HCT116 (cell line): ENCODE measurements at regions not wholly inside any gene's neighbourhood (a gene's known extent, or its start where the extent isn't known, plus 50 kb on each side); places are given as distances from the start of the nearest gene placed in this dataset.
"Not testable (repeated sequence)": the region's sequence is repeated elsewhere in the genome, so short reads cannot be mapped to it uniquely, and the experiment has no call there.

ENCODE experiments used
- ATAC-seq: fragments of 200-7000 bp; cut with Tn5 transposase; 2 replicates; pipeline ENCODE4 v1.9.1; 2020; ENCODE audit warnings: mild to moderate bottlenecking, moderate library complexity
- BruUV-seq: library from RNA; stranded (reverse); fragments of 400-500 nt; replicated peaks from 2 replicates; lab custom pipeline; 2021; lab: Mats Ljungman, UMichigan
- CTCF ChIA-PET: fragments of 300-600 bp; sonication (Branson Sonifier 250); formaldehyde crosslinking; loops from one replicate; lab custom pipeline; 2021; ENCODE audit warnings: antibody characterized with exemption; lab: Charles Lee
- POLR2A ChIA-PET: fragments of 300-600, 350-600 bp; sonication (Branson Sonifier 250); formaldehyde crosslinking; loops from one replicate; lab custom pipeline; 2021; ENCODE audit warnings: antibody characterized with exemption; lab: Charles Lee
- RAD21 ChIA-PET, 2 experiments: fragments of 300-600 bp; sonication (Branson Sonifier 250); formaldehyde crosslinking; loops; one replicate each; lab custom pipeline; 2023; ENCODE audit warnings: low total read pairs in 2 of 2; ENCODE audit not compliant: uncharacterized antibody in 2 of 2, unreplicated experiment in 2 of 2, low non-redundant PET in 1 of 2; lab: Charles Lee
- DNase-seq: peaks from one replicate; pipeline ENCODE4 v3.0.0-alpha.2; 2010; ENCODE audit warnings: low read depth, low spot score
- H2AFZ ChIP-seq: fragments of 200-600 bp; shearing (Covaris generic), sonication (generic); 2 replicates; pipeline ENCODE4 v1.6.1; 2017; ENCODE audit warnings: low read depth, mixed run types, mixed read lengths, antibody characterized with exemption, low read length; ENCODE audit not compliant: poor library complexity, severe bottlenecking
- H3K27ac ChIP-seq: 2 replicates; pipeline ENCODE4 v1.5.1; 2012; ENCODE audit warnings: low read depth, low read length
- H3K27me3 ChIP-seq: fragments of 200-600 bp; sonication (generic); 2 replicates; pipeline ENCODE4 v1.6.1; 2016; ENCODE audit warnings: mixed run types, low read length, mixed read lengths; ENCODE audit not compliant: insufficient read depth
- H3K36me3 ChIP-seq, 2 experiments: fragments of 200-500 bp in 1 of 2; fragments of 200-600 bp in 1 of 2; sonication (Bioruptor generic) in 1 of 2; sonication (generic) in 1 of 2; 2 replicates each; pipeline versions ENCODE4 v1.5.1 to v1.6.1; 2014 to 2016; ENCODE audit warnings: low read length in 2 of 2, inconsistent platforms in 1 of 2, mixed read lengths in 1 of 2, mixed run types in 1 of 2; ENCODE audit not compliant: insufficient read depth in 2 of 2, control insufficient read depth in 1 of 2
- H3K4me1 ChIP-seq, 2 experiments: fragments of 200-600 bp in 1 of 2; sonication (generic) in 1 of 2; 2 replicates each; pipeline versions ENCODE4 v1.5.1 to v1.6.1; 2012 to 2017; ENCODE audit warnings: low read length in 2 of 2, inconsistent platforms in 1 of 2, mild to moderate bottlenecking in 1 of 2, mixed read lengths in 1 of 2, mixed run types in 1 of 2, moderate library complexity in 1 of 2; ENCODE audit not compliant: insufficient read depth in 2 of 2, control insufficient read depth in 1 of 2
- H3K4me2 ChIP-seq: fragments of 200-600 bp; sonication (generic); 2 replicates; pipeline ENCODE4 v1.6.1; 2017; ENCODE audit warnings: mixed run types, low read length, mixed read lengths
- H3K4me3 ChIP-seq, 2 experiments: fragments of 200-600 bp in 1 of 2; sonication (generic) in 1 of 2; replicated peaks in 1 of 2; 2 replicates each; pipeline ENCODE4 v1.5.1; 2011 to 2016; ENCODE audit warnings: low read length in 2 of 2, control low read depth in 1 of 2, low read depth in 1 of 2, mild to moderate bottlenecking in 1 of 2, mixed read lengths in 1 of 2, mixed run types in 1 of 2
- H3K79me2 ChIP-seq: fragments of 200-600 bp; sonication (generic); 2 replicates; pipeline ENCODE4 v1.6.1; 2017; ENCODE audit warnings: mild to moderate bottlenecking, mixed run types, low read length, moderate library complexity, mixed read lengths; ENCODE audit not compliant: insufficient read depth
- H3K9ac ChIP-seq: fragments of 200-600 bp; sonication (generic); 2 replicates; pipeline ENCODE4 v1.6.1; 2016; ENCODE audit warnings: low read length, mixed read lengths
- H3K9me2 ChIP-seq: fragments of 200-600 bp; sonication (generic), shearing (Covaris generic); 2 replicates; pipeline ENCODE4 v1.6.1; 2017; ENCODE audit warnings: mixed run types, mild to moderate bottlenecking, moderate library complexity; ENCODE audit not compliant: insufficient read depth
- H3K9me3 ChIP-seq, 2 experiments: fragments of 200-500 bp in 1 of 2; fragments of 200-600 bp in 1 of 2; sonication (Bioruptor generic) in 1 of 2; sonication (generic) in 1 of 2; 2 replicates each; pipeline ENCODE4 v1.6.1; 2014 to 2017; ENCODE audit warnings: low read length in 2 of 2, mixed read lengths in 2 of 2, inconsistent platforms in 1 of 2, low read depth in 1 of 2, mild to moderate bottlenecking in 1 of 2, mixed run types in 1 of 2, moderate library complexity in 1 of 2; ENCODE audit not compliant: control insufficient read depth in 1 of 2, insufficient read depth in 1 of 2
- H4K20me1 ChIP-seq: fragments of 200-600 bp; sonication (generic), shearing (Covaris generic); 2 replicates; pipeline ENCODE4 v1.6.1; 2017; ENCODE audit warnings: mixed run types, mild to moderate bottlenecking, moderate library complexity; ENCODE audit not compliant: insufficient read depth
- EGR1 ChIP-seq: IDR thresholded peaks from 2 replicates; pipeline ENCODE4 v1.6.1; 2012; ENCODE audit warnings: low read depth
- ZNF274 ChIP-seq: fragments of 200-500 bp; sonication (Bioruptor generic); IDR thresholded peaks from 2 replicates; pipeline ENCODE4 v1.6.1; 2014; ENCODE audit warnings: mild to moderate bottlenecking, low read depth, low read length, inconsistent platforms
- intact Hi-C: fragments of 100-400 bp; cut with micrococcal nuclease; formaldehyde crosslinking; loops from 2 replicates; pipeline ENCODE4 v1.10.0; 2022

DNA sequence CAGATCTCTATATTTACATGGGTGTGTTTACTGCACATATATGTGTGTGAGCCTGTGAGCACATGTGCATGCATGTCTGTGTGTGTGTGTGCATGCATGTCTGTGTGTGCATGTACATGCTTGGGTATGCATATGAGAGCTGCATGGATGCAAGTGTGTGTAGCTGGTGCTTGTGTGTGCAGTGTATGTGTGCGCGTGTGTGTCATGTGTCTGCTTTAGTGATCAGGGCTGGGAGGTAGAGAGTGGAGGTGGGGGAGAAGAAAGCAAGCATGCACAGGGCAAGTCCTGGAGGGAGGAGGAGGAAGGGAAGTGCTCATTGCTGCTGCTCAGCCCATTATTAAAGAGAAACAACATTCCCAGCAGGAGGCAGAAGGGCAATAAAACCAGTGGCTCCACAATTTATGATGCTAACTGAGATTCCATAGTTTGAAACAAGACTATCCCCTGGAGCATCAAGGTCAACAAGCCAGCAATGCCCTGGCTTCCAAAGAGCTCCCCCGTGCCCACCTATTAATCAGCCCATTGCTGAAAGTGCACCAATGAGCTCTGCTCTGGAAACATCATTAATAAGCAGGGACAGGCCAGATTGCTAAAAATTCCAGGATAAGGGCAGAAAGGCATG is 414.0 kb downstream of the MAFB start:
- Histone ChIP-seq H3K36me3 (no peaks in the 10 kb centered on the region), H3K9me2 (no peaks in the 10 kb centered on the region), H3K27me3 (no peaks in the 10 kb centered on the region), H3K4me3 (no peak overlapping the region), H3K4me2 (no peak overlapping the region), H4K20me1 (no peaks in the 10 kb centered on the region), H3K79me2 (no peaks in the 10 kb centered on the region), H2AFZ (no peak overlapping the region), H3K9me3 (no peaks in the 10 kb centered on the region), H3K9ac (no peak overlapping the region), H3K27ac (no peak overlapping the region), H3K4me1 (no peaks in the 10 kb centered on the region)
- intact Hi-C loops = no loop called here
- ChIA-PET POLR2A (no interaction called here), RAD21 (no interaction called here), CTCF (no interaction called here)
- DNase-seq (no peak), ATAC-seq (no peak)
- no TSS peak for BruUV-seq
- no peak for TF ChIP-seq ZNF274
- TF ChIP-seq EGR1 = no peak

GRCh38 chr20:40269274-40269673 is 419.8 kb downstream of the MAFB start:
- H3K27ac ChIP-seq, H3K9me3 ChIP-seq, H3K79me2 ChIP-seq, H3K4me1 ChIP-seq, RAD21 ChIA-PET, H3K36me3 ChIP-seq, CTCF ChIA-PET, H3K9ac ChIP-seq, H3K4me2 ChIP-seq, H3K4me3 ChIP-seq, ATAC-seq, H2AFZ ChIP-seq, H4K20me1 ChIP-seq, H3K9me2 ChIP-seq, POLR2A ChIA-PET, H3K27me3 ChIP-seq, BruUV-seq, DNase-seq: not testable (repeated sequence)
- intact Hi-C loops = loop anchor here (5.0 kb wide), 2 partner anchors 263 to 1157 kb away; no protein-coding TSS in a partner anchor
